ENCODE measurements at regions not wholly inside any gene's neighbourhood (a gene's known extent, or its start where the extent isn't known, plus 50 kb on each side); places are given as distances from the start of the nearest gene placed in this dataset.

GRCh38 chr4:20096911-20097310 lies 154.8 kb upstream of the SLIT2 start:
- Histone ChIP-seq H2BK12ac (ENCODE audit: insufficient read length, low read depth, low read length) (no peak overlapping the region), H3K4ac (ENCODE audit: low read depth, low read length) (no peak overlapping the region), H2AK5ac (ENCODE audit: insufficient read length, low read length) (no peak overlapping the region), H3K9me3 (ENCODE audit: control insufficient read depth, low read depth, low read length) (no peaks in the 10 kb centered on the region), H2BK20ac (ENCODE audit: low read depth, low read length, poor library complexity, severe bottlenecking) (no peak overlapping the region), H3K27me3 (ENCODE audit: insufficient read depth, low read length) (no peaks in the 10 kb centered on the region), H3K4me2 (ENCODE audit: insufficient read depth, insufficient read length, low read length) (no peak overlapping the region), H2BK120ac (ENCODE audit: low read depth, low read length, poor library complexity, severe bottlenecking) (no peak overlapping the region), H4K5ac (ENCODE audit: insufficient read length, low read depth, low read length) (no peak overlapping the region), H3K14ac (ENCODE audit: insufficient read depth, low read length) (no peak overlapping the region), H2BK15ac (ENCODE audit: low read depth, low read length) (no peak overlapping the region), H3K27ac (ENCODE audit: insufficient read length, low read depth, low read length) (no peak overlapping the region), H3K18ac (ENCODE audit: insufficient read length, low read depth, low read length) (no peak overlapping the region), H4K91ac (ENCODE audit: insufficient read length, low read depth, low read length) (no peak overlapping the region), H3K79me2 (ENCODE audit: insufficient read depth, low read length) (no peaks in the 10 kb centered on the region), H3K4me1 (ENCODE audit: insufficient read depth, low read length) (no peaks in the 10 kb centered on the region), H4K8ac (replicated peaks; ENCODE audit: insufficient read length, low read depth, low read length) (no peak overlapping the region), H3T11ph (ENCODE audit: low read length) (no peak overlapping the region), H3K56ac (ENCODE audit: insufficient read length, low read depth, low read length) (no peak overlapping the region), H2BK5ac (ENCODE audit: insufficient read length, low read length) (no peak overlapping the region), H3K79me1 (ENCODE audit: insufficient read depth, low read depth, low read length, poor library complexity, severe bottlenecking) (no peaks in the 10 kb centered on the region), H4K20me1 (ENCODE audit: control insufficient read depth, insufficient read depth, insufficient read length) (no peaks in the 10 kb centered on the region), H2AFZ (ENCODE audit: low read length) (no peak overlapping the region), H3K23ac (ENCODE audit: insufficient read length, low read depth, low read length) (no peak overlapping the region), H3K23me2 (ENCODE audit: insufficient read length, low read depth, low read length, poor library complexity, severe bottlenecking) (no peaks in the 10 kb centered on the region), H3K9ac (ENCODE audit: extremely low read depth, insufficient read length, low read length) (no peak overlapping the region)
- no peaks in the 10 kb centered on the region for H3K4me1 Mint-ChIP-seq
- no peaks in the 10 kb centered on the region for H3K9me3 Mint-ChIP-seq
- DNase-seq, result no peak
- H3K27ac Mint-ChIP-seq, result no peak overlapping the region
- H3K27me3 Mint-ChIP-seq (ENCODE audit: low read depth), result no peaks in the 10 kb centered on the region
- H3K4me3 Mint-ChIP-seq, result no peak overlapping the region
- TF ChIP-seq, protein P1, sequence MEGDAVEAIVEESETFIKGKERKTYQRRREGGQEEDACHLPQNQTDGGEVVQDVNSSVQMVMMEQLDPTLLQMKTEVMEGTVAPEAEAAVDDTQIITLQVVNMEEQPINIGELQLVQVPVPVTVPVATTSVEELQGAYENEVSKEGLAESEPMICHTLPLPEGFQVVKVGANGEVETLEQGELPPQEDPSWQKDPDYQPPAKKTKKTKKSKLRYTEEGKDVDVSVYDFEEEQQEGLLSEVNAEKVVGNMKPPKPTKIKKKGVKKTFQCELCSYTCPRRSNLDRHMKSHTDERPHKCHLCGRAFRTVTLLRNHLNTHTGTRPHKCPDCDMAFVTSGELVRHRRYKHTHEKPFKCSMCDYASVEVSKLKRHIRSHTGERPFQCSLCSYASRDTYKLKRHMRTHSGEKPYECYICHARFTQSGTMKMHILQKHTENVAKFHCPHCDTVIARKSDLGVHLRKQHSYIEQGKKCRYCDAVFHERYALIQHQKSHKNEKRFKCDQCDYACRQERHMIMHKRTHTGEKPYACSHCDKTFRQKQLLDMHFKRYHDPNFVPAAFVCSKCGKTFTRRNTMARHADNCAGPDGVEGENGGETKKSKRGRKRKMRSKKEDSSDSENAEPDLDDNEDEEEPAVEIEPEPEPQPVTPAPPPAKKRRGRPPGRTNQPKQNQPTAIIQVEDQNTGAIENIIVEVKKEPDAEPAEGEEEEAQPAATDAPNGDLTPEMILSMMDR (conservative IDR thresholded peaks at IDR 0.05), result no peak
- no CpG with 5 or more reads among the region's 2 CpGs for WGBS (ENCODE audit: extremely low coverage, insufficient read length, low lambda C conversion rate)
- no peaks in the 10 kb centered on the region for H3K36me3 Mint-ChIP-seq (ENCODE audit: insufficient read depth in 1 of 3, low read depth in 3 of 3)
